Adrenal gland (tissue), 5 donors: ENCODE measurements at regions not wholly inside any gene's neighbourhood (a gene's known extent, or its start where the extent isn't known, plus 50 kb on each side); places are given as distances from the start of the nearest gene placed in this dataset.

Experiments used
- CTCF ChIP-seq, 6 experiments: fragments of 450-650 bp in 4 of 6; fragments of 200-600 bp in 2 of 6; sonication (generic) in 1 of 6; IDR thresholded peaks; 1 replicate in 5 of 6; 2 replicates in 1 of 6; pipeline versions ENCODE4 v1.5.1 to v1.8.0; 2016 to 2021; ENCODE audit warnings: antibody characterized with exemption in 6 of 6, mild to moderate bottlenecking in 2 of 6, moderate library complexity in 1 of 6
- POLR2A ChIP-seq, 2 donors: fragments of 450-650 bp; IDR thresholded peaks; one replicate each; pipeline ENCODE4 v1.6.1; 2017; ENCODE audit warnings: antibody characterized with exemption in 2 of 2, mild to moderate bottlenecking in 2 of 2, moderate library complexity in 1 of 2
- donor health status: DM: no; HTN: no; CAD: no.

GRCh38 chr1:195243492-195243891, 1364.7 kb downstream of the KCNT2 start:
- no peak for TF ChIP-seq CTCF (IDR thresholded peaks at IDR 0.05)
- TF ChIP-seq POLR2A (IDR thresholded peaks at IDR 0.05) = no peak
